PC-9 (cell line): ENCODE measurements at regions not wholly inside any gene's neighbourhood (a gene's known extent, or its start where the extent isn't known, plus 50 kb on each side); places are given as distances from the start of the nearest gene placed in this dataset.

Experiments used
- BruUV-seq: library from RNA; stranded (reverse); fragments of 400-500 nt; replicated peaks from 2 replicates; lab custom pipeline; 2021; lab: Mats Ljungman, UMichigan
- CTCF ChIA-PET: fragments of 300-600 bp; sonication (Branson Sonifier 250); formaldehyde crosslinking; loops from one replicate; lab custom pipeline; 2022; ENCODE audit warnings: antibody characterized with exemption; lab: Charles Lee
- POLR2A ChIA-PET: fragments of 300-600 bp; sonication (Branson Sonifier 250); formaldehyde crosslinking; loops from one replicate; lab custom pipeline; 2022; ENCODE audit warnings: antibody characterized with exemption; ENCODE audit not compliant: unreplicated experiment; lab: Charles Lee
- DNase-seq, 2 experiments: peaks; one replicate each; pipeline versions ENCODE4 v3.0.0 to v3.0.0-alpha.2; 2015 to 2022; ENCODE audit warnings: mixed read lengths in 1 of 2
- H2AFZ ChIP-seq: fragments of 200-600 bp; sonication (generic); 2 replicates; pipeline ENCODE4 v1.8.1; 2017; ENCODE audit warnings: antibody characterized with exemption
- H3F3A ChIP-seq: fragments of 200-600 bp; sonication (generic); 2 replicates; pipeline ENCODE4 v1.8.1; 2017; ENCODE audit warnings: antibody characterized with exemption, mild to moderate bottlenecking, low read depth; ENCODE audit not compliant: insufficient read depth
- H3K27ac ChIP-seq: fragments of 200-600 bp; sonication (generic); 2 replicates; pipeline ENCODE4 v1.6.1; 2016; ENCODE audit warnings: mixed run types
- H3K27me3 ChIP-seq: fragments of 200-600 bp; sonication (generic); 2 replicates; pipeline ENCODE4 v1.6.1; 2016; ENCODE audit warnings: low read depth, mixed run types; ENCODE audit not compliant: insufficient read depth
- H3K36me3 ChIP-seq: fragments of 200-600 bp; sonication (generic); 2 replicates; pipeline ENCODE4 v1.6.1; 2016; ENCODE audit warnings: low read depth, mixed run types
- H3K4me1 ChIP-seq: fragments of 200-600 bp; sonication (generic); replicated peaks from 2 replicates; pipeline ENCODE4 v1.6.1; 2016; ENCODE audit warnings: mixed run types; ENCODE audit not compliant: insufficient read depth
- H3K4me2 ChIP-seq: fragments of 200-600 bp; sonication (generic); 2 replicates; pipeline ENCODE4 v1.6.1; 2017; ENCODE audit warnings: mixed run types
- H3K4me3 ChIP-seq: fragments of 200-600 bp; sonication (generic); 2 replicates; pipeline ENCODE4 v1.6.1; 2016; ENCODE audit warnings: mixed run types
- H3K79me2 ChIP-seq: fragments of 200-600 bp; sonication (generic); 2 replicates; pipeline ENCODE4 v1.6.1; 2017; ENCODE audit warnings: low read depth, mixed run types
- H3K9me2 ChIP-seq: fragments of 200-600 bp; sonication (generic); 2 replicates; pipeline ENCODE4 v1.8.1; 2017; ENCODE audit warnings: mild to moderate bottlenecking; ENCODE audit not compliant: insufficient read depth
- H3K9me3 ChIP-seq: fragments of 200-600 bp; sonication (generic); 2 replicates; pipeline ENCODE4 v1.8.1; 2016; ENCODE audit warnings: low read depth; ENCODE audit not compliant: insufficient read depth
- H4K20me1 ChIP-seq: fragments of 200-600 bp; sonication (generic); 2 replicates; pipeline ENCODE4 v1.8.1; 2017; ENCODE audit not compliant: insufficient read depth
- EZH2 ChIP-seq: fragments of 200-600 bp; sonication (generic); IDR thresholded peaks from 2 replicates; pipeline ENCODE4 v1.8.0; 2017; ENCODE audit warnings: antibody characterized with exemption, low read depth
- intact Hi-C: fragments of 100-400 bp; cut with micrococcal nuclease; formaldehyde crosslinking; loops from one replicate; pipeline ENCODE4 v1.10.0; 2022; ENCODE audit not compliant: unreplicated experiment
- TF ChIP-seq, protein P1 (sequence below): fragments of 200-600 bp; sonication (generic); conservative IDR thresholded peaks from 2 replicates; pipeline ENCODE4 v1.6.1; 2017; ENCODE audit warnings: mixed run types, antibody characterized with exemption, mild to moderate bottlenecking, moderate library complexity

DNA sequence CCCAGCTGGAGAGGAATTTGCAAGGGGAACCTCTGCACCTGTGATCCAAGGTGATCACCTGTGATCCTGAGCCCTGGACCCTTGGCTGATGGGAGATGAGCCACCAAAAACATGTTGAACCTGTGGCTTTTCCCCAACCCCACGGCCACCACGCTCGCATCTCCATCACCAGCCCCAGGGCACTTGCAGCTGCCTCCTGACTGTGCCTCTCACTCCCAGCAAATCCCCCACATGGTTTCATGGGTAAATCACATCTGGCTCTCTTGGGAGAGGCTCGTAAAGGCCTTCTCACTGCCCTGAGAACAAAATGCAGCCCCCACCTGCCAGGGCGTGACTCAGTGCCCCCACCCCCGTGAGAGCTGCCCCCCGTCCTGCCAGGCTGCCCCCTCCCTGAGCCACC, 76.0 kb downstream of the RFLNA start:
- Histone ChIP-seq H3K27ac (peak overlapping the region; percentile 69), H3K4me1 (peaks cover 48% of the 10 kb centered on the region)

GRCh38 chr12:124370384-124370783, 75.5 kb downstream of the RFLNA start:
- Histone ChIP-seq H3K27me3 (no peaks in the 10 kb centered on the region), H3K79me2 (peaks cover 46% of the 10 kb centered on the region), H3F3A (peaks cover 55% of the 10 kb centered on the region), H3K4me2 (peak overlapping the region; percentile 60), H4K20me1 (peaks cover 69% of the 10 kb centered on the region), H3K4me1 (peaks cover 48% of the 10 kb centered on the region), H3K27ac (peak overlapping the region; percentile 69), H3K9me3 (no peaks in the 10 kb centered on the region), H3K4me3 (no peak overlapping the region; the same call in 1 of the 2 replicates), H3K9me2 (no peaks in the 10 kb centered on the region), H2AFZ (no peak overlapping the region), H3K36me3 (peaks cover 9% of the 10 kb centered on the region; the same call in 1 of the 2 replicates)
- ChIA-PET CTCF (no interaction called here), POLR2A (no interaction called here)
- intact Hi-C loops, result no loop called here
- BruUV-seq, result no TSS peak
- DNase-seq, result no peak
- TF ChIP-seq EZH2, result no peak
- TF ChIP-seq, protein P1, sequence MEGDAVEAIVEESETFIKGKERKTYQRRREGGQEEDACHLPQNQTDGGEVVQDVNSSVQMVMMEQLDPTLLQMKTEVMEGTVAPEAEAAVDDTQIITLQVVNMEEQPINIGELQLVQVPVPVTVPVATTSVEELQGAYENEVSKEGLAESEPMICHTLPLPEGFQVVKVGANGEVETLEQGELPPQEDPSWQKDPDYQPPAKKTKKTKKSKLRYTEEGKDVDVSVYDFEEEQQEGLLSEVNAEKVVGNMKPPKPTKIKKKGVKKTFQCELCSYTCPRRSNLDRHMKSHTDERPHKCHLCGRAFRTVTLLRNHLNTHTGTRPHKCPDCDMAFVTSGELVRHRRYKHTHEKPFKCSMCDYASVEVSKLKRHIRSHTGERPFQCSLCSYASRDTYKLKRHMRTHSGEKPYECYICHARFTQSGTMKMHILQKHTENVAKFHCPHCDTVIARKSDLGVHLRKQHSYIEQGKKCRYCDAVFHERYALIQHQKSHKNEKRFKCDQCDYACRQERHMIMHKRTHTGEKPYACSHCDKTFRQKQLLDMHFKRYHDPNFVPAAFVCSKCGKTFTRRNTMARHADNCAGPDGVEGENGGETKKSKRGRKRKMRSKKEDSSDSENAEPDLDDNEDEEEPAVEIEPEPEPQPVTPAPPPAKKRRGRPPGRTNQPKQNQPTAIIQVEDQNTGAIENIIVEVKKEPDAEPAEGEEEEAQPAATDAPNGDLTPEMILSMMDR, result no peak

More for the DNA sequence above, 76.0 kb downstream of the RFLNA start:
- ChIA-PET POLR2A (no interaction called here), CTCF (no interaction called here)
- Histone ChIP-seq H3K4me2 (peak overlapping the region; percentile 60), H3K27me3 (no peaks in the 10 kb centered on the region), H2AFZ (no peak overlapping the region), H3K4me3 (no peak overlapping the region), H4K20me1 (peaks cover 69% of the 10 kb centered on the region), H3K79me2 (peaks cover 41% of the 10 kb centered on the region), H3F3A (peaks cover 53% of the 10 kb centered on the region), H3K36me3 (peaks cover 11% of the 10 kb centered on the region; the same call in 1 of the 2 replicates), H3K9me2 (no peaks in the 10 kb centered on the region), H3K9me3 (no peaks in the 10 kb centered on the region)
- no peak for DNase-seq
- intact Hi-C loops, result no loop called here
- no peak for TF ChIP-seq EZH2
- TF ChIP-seq, protein P1, result no peak
- no TSS peak for BruUV-seq

- POLR2A ChIA-PET, result interaction anchor here (0.5 to 1.0 kb wide), 7 partner anchors 9 to 74 kb away, joined by 3 to 17 read pairs (median 4); no protein-coding TSS in a partner anchor
- peaks cover 55% of the 10 kb centered on the region for H3F3A ChIP-seq
- DNase-seq, result no peak
- no TSS peak for BruUV-seq
- peaks cover 50% of the 10 kb centered on the region for H3K79me2 ChIP-seq
- H3K27ac ChIP-seq, result peak overlapping the region; percentile 69
- H3K4me2 ChIP-seq, result peak overlapping the region; percentile 60
- no peak overlapping the region; the same call in 1 of the 2 replicates for H3K4me3 ChIP-seq
- H4K20me1 ChIP-seq, result peaks cover 69% of the 10 kb centered on the region
- H3K4me1 ChIP-seq, result peaks cover 48% of the 10 kb centered on the region
- intact Hi-C loops, result loop anchor here (1.0 to 5.0 kb wide), 9 partner anchors 10 to 142 kb away; no protein-coding TSS in a partner anchor
- 0 out of 2 replicates have a peak, but pooled peaks cover 6% of the 10 kb centered on the region for H3K36me3 ChIP-seq
- no peaks in the 10 kb centered on the region for H3K9me3 ChIP-seq
- H3K27me3 ChIP-seq, result no peaks in the 10 kb centered on the region
- no peak overlapping the region for H2AFZ ChIP-seq
- no peaks in the 10 kb centered on the region for H3K9me2 ChIP-seq
- no peak for TF ChIP-seq EZH2
- TF ChIP-seq, protein P1, result no peak
- CTCF ChIA-PET, result interaction anchor here (0.7 kb wide), 2 partner anchors 12 to 29 kb away, joined by 3 read pairs; no protein-coding TSS in a partner anchor
Measured at GRCh38 chr12:124369827-124370378, 75.0 kb downstream of the RFLNA start.
